DOHH2 (cell line): ENCODE measurements at regions not wholly inside any gene's neighbourhood (a gene's known extent, or its start where the extent isn't known, plus 50 kb on each side); places are given as distances from the start of the nearest gene placed in this dataset.

Experiments
- CTCF ChIP-seq: fragments of 200-600 bp; sonication (generic); IDR thresholded peaks from one replicate; pipeline ENCODE4 v1.5.1; 2014; ENCODE audit warnings: antibody characterized with exemption, mild to moderate bottlenecking, low read depth, low read length; ENCODE audit not compliant: poor library complexity, severe bottlenecking
- EZH2phosphoT487 ChIP-seq: fragments of 200-600 bp; sonication (generic); IDR thresholded peaks from 2 replicates; pipeline ENCODE4 v1.6.1; 2017; ENCODE audit warnings: borderline replicate concordance, mild to moderate bottlenecking, antibody characterized with exemption, low read length, moderate library complexity, mixed read lengths

- no peak for TF ChIP-seq CTCF
- TF ChIP-seq EZH2phosphoT487, result no peak
Measured at GRCh38 chr6:153621491-153621890, 417.5 kb upstream of the OPRM1 start.
